ENCODE measurements at regions not wholly inside any gene's neighbourhood (a gene's known extent, or its start where the extent isn't known, plus 50 kb on each side); places are given as distances from the start of the nearest gene placed in this dataset.

DNA sequence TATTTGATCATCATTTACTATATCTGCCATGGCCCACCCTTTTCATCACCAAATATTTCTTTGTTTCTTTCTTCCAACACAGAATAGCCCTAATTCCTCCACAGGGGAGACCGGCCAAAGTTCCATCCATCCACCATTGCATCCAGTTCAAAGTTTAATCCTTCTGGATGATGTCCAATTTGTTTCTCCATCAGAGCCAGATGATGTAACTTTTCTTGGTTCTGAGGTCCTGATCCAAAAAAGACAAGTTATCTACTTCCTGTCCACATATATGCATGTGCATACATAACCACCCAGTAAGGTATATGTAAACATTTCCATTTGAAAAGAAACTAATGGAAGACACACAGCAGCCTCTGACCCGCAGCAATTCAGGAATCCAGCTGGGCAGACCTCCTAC lies 237.3 kb downstream of the SHOX2 start:
- ATAC-seq = peak in 1 of 4 donors; percentile 40
- intact Hi-C loops (cut with DNase I) = no loop called here
- no peak for DNase-seq
- H3K27ac ChIP-seq = no peak overlapping the region
- H3K36me3 ChIP-seq (ENCODE audit: insufficient read depth in 1 of 2, low read depth in 1 of 2) = no peaks in the 10 kb centered on the region
- no peaks in the 10 kb centered on the region for H3K9me3 ChIP-seq
- H3K27me3 ChIP-seq (ENCODE audit: insufficient read depth in 3 of 3, low read length in 2 of 3) = peaks cover 0 to 2% (median 0%) of the 10 kb centered on the region in 3 donors
- TF ChIP-seq, protein P1, sequence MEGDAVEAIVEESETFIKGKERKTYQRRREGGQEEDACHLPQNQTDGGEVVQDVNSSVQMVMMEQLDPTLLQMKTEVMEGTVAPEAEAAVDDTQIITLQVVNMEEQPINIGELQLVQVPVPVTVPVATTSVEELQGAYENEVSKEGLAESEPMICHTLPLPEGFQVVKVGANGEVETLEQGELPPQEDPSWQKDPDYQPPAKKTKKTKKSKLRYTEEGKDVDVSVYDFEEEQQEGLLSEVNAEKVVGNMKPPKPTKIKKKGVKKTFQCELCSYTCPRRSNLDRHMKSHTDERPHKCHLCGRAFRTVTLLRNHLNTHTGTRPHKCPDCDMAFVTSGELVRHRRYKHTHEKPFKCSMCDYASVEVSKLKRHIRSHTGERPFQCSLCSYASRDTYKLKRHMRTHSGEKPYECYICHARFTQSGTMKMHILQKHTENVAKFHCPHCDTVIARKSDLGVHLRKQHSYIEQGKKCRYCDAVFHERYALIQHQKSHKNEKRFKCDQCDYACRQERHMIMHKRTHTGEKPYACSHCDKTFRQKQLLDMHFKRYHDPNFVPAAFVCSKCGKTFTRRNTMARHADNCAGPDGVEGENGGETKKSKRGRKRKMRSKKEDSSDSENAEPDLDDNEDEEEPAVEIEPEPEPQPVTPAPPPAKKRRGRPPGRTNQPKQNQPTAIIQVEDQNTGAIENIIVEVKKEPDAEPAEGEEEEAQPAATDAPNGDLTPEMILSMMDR (IDR thresholded peaks at IDR 0.05) = no peak
- H3K4me1 ChIP-seq = peaks cover 8% of the 10 kb centered on the region
- H3K4me3 ChIP-seq = no peak overlapping the region
- 33 to 38% (median 33%) methylated on average over 2 of the region's 2 CpGs for WGBS, 3 donors

DNA sequence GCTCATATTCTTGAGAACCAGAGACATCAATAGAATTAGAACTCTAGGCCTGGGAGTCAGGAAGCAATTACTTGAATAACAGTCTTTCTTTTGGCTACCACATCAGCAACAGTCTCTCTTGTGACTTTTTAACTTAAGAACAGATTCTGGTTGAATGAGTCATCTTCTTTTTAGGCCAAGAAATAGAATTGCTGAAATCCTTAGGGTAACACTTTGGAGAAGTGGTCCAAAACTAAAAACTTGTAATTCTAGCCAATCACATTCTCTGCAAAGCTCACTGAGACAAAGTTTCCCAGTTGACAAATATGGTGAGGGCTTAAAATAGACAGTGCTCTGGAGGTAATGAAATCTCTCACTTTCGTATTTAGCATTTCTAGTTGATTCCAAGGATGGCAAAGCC lies 238.0 kb downstream of the SHOX2 start:
- Histone ChIP-seq H3K9me3 (no peaks in the 10 kb centered on the region), H3K4me1 (peaks cover 8% of the 10 kb centered on the region), H3K4me3 (no peak overlapping the region), H3K36me3 (ENCODE audit: insufficient read depth in 1 of 2, low read depth in 1 of 2) (no peaks in the 10 kb centered on the region), H3K27ac (no peak overlapping the region), H3K27me3 (ENCODE audit: insufficient read depth in 3 of 3, low read length in 2 of 3) (no peaks in the 10 kb centered on the region)
- ATAC-seq (peak in 3 of 4 donors; percentile 44 to 62 (median 59)), DNase-seq (no peak)
- TF ChIP-seq, protein P1 (IDR thresholded peaks at IDR 0.05) = no peak
- intact Hi-C loops (cut with DNase I) = no loop called here
- 18 to 35% (median 28%) methylated on average over 1 of the region's 1 CpG for WGBS, 3 donors

DNA sequence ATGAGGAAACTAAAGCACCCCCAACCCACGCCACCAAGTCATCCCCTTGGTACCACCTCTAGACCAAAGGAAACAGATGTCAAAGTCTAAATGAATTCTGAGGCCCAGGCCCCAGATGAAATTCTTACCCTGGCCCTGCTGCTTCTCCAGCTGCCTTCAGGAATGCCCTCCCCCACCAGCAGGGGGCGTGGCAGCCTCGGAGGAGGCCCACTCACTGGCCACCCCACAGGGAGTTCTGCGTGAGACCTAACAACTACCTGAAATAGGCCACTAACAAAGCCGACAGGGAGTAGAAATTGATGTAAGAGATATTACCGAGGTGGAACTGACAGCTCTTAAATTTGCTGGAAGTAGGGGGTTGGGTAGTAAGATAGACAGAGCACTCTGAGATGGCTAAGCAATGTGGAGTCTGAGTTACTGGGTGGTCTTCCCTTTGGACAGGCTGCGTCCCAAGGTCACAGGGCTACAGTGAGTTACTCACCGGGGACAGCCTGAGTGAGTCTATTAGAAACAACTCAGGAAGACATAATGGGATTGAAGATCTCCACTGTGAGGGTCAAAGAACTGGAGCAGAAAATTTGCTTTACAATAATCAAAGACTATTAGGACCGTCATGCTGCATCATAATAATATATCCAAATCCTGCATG lies 240.7 kb downstream of the SHOX2 start:
- H3K4me3 ChIP-seq = no peak overlapping the region
- DNase-seq = no peak
- TF ChIP-seq, protein P1 (IDR thresholded peaks at IDR 0.05) = peak; percentile 33
- H3K9me3 ChIP-seq = no peaks in the 10 kb centered on the region
- H3K4me1 ChIP-seq = no peaks in the 10 kb centered on the region
- no peak for ATAC-seq
- H3K36me3 ChIP-seq (ENCODE audit: insufficient read depth in 1 of 2, low read depth in 1 of 2) = no peaks in the 10 kb centered on the region
- no peaks in the 10 kb centered on the region for H3K27me3 ChIP-seq (ENCODE audit: insufficient read depth in 3 of 3, low read length in 2 of 3)
- WGBS, 3 donors = 42 to 49% (median 43%) methylated on average over 9 of the region's 9 CpGs
- H3K27ac ChIP-seq = no peak overlapping the region
- intact Hi-C loops (cut with DNase I) = no loop called here

DNA sequence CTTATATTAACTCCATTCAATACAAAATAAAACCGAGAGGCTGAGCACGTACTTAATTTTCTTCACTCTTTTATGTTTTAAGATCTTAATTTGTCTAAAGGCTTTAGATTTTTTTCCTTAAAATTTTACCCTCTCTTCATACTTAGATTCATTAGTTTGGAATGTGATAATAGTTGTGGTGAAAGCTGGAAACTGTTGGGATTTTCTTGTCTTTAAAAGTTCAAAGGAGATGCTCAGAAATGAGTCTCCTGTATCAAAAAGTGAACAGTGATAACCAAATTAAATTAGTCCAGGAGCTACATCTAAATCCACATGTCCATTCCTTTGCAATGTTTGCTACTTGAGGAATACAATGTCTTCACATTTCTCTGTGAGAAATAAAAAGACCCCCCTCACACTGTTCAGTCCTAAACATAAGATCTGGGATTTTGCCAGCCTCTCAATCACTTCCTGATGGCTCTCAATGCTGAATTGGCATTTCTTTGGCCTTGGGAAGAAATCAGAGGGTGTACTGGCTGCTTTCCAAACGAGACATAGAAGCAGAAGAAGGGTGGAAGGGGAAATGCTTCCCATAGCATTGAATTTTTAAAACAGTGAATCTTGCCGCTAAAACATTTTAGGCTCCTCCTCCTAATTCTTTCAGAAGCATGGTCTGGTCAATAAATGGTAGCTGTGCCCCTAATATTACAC lies 245.0 kb downstream of the SHOX2 start:
- Histone ChIP-seq H3K27me3 (ENCODE audit: insufficient read depth in 3 of 3, low read length in 2 of 3) (no peaks in the 10 kb centered on the region), H3K4me1 (no peaks in the 10 kb centered on the region), H3K4me3 (no peak overlapping the region), H3K9me3 (no peaks in the 10 kb centered on the region), H3K36me3 (ENCODE audit: insufficient read depth in 1 of 2, low read depth in 1 of 2) (no peaks in the 10 kb centered on the region), H3K27ac (no peak overlapping the region)
- TF ChIP-seq, protein P1 (IDR thresholded peaks at IDR 0.05) = no peak
- ATAC-seq (no peak), DNase-seq (no peak)
- intact Hi-C loops (cut with DNase I) = no loop called here
- 55 to 67% (median 57%) methylated on average over 4 of the region's 4 CpGs for WGBS, 3 donors

All from psoas muscle (tissue), 7 donors.